ENCODE measurements at regions not wholly inside any gene's neighbourhood (a gene's known extent, or its start where the extent isn't known, plus 50 kb on each side); places are given as distances from the start of the nearest gene placed in this dataset.

DNA sequence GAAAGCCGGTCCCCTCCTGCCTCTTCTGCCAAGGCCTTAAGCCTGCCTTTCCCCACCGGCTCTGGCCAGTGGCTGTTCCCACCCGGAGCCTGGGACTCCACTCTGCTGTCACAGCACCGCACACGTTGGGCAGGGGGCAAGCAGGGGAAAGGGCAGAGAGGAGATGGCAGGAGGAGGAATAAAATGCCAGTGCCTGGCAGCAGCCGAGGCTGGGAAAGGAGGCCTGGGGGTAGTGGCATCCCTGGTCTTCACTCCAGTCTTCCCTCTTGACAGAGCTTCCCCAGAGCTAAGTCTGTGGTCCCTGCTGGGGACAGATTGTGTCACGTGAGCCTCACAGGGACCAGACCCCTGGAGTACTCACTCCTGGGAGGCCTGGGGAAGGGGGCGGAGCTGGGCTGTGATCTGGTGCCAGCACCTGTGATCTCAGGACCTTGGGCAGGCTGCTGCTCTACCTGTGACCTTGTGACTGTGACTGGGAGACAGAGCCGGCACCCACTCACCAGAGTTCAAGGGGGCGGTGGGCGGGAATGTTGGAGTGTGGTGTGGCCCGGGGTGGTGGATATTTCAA lies 97.2 kb upstream of the GSE1 start (continued):
- TF ChIP-seq, protein P1, sequence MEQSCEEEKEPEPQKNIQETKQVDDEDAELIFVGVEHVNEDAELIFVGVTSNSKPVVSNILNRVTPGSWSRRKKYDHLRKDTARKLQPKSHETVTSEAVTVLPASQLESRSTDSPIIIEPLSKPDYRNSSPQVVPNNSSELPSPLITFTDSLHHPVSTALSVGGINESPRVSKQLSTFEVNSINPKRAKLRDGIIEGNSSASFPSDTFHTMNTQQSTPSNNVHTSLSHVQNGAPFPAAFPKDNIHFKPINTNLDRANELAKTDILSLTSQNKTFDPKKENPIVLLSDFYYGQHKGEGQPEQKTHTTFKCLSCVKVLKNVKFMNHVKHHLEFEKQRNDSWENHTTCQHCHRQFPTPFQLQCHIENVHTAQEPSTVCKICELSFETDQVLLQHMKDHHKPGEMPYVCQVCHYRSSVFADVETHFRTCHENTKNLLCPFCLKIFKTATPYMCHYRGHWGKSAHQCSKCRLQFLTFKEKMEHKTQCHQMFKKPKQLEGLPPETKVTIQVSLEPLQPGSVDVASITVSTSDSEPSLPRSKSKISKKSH (CRISPR knock-in tag; IDR thresholded peaks at IDR 0.05; ENCODE audit: borderline replicate concordance), result peak; percentile 88
- TF ChIP-seq FLYWCH1 (CRISPR knock-in tag; IDR thresholded peaks at IDR 0.05), result no peak
- TF ChIP-seq, protein P2, sequence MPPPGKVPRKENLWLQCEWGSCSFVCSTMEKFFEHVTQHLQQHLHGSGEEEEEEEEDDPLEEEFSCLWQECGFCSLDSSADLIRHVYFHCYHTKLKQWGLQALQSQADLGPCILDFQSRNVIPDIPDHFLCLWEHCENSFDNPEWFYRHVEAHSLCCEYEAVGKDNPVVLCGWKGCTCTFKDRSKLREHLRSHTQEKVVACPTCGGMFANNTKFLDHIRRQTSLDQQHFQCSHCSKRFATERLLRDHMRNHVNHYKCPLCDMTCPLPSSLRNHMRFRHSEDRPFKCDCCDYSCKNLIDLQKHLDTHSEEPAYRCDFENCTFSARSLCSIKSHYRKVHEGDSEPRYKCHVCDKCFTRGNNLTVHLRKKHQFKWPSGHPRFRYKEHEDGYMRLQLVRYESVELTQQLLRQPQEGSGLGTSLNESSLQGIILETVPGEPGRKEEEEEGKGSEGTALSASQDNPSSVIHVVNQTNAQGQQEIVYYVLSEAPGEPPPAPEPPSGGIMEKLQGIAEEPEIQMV (CRISPR knock-in tag; IDR thresholded peaks at IDR 0.05; ENCODE audit: low read depth), result peak; percentile 72; the same call in 1 of the 2 replicates
- 0 out of 2 replicates have a peak, but pooled peaks have one; percentile 49 for TF ChIP-seq ZNF788 (CRISPR knock-in tag; IDR thresholded peaks at IDR 0.05; ENCODE audit: borderline replicate concordance)
- TF ChIP-seq ZNF256 (CRISPR knock-in tag; conservative IDR thresholded peaks at IDR 0.05), result no peak
- no peak for TF ChIP-seq ZNF530 (CRISPR knock-in tag; IDR thresholded peaks at IDR 0.05; ENCODE audit: low read depth)
- no peak for TF ChIP-seq ZNF251 (CRISPR knock-in tag; IDR thresholded peaks at IDR 0.05)
- TF ChIP-seq, protein P3, sequence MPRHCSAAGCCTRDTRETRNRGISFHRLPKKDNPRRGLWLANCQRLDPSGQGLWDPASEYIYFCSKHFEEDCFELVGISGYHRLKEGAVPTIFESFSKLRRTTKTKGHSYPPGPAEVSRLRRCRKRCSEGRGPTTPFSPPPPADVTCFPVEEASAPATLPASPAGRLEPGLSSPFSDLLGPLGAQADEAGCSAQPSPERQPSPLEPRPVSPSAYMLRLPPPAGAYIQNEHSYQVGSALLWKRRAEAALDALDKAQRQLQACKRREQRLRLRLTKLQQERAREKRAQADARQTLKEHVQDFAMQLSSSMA (CRISPR knock-in tag; IDR thresholded peaks at IDR 0.05), result no peak
- peak; percentile 44; the same call in 1 of the 2 replicates for TF ChIP-seq GATA4 (IDR thresholded peaks at IDR 0.05; ENCODE audit: borderline replicate concordance, low read depth)
- no peak; the same call in 1 of the 2 replicates for TF ChIP-seq KDM6A (CRISPR knock-in tag; IDR thresholded peaks at IDR 0.05; ENCODE audit: low read depth)
- peak; percentile 74 for TF ChIP-seq RBM22 (optimal IDR thresholded peaks at IDR 0.05; ENCODE audit: low read length)
- no peak for TF ChIP-seq MAFG (CRISPR knock-in tag; IDR thresholded peaks at IDR 0.05)
- TF ChIP-seq CENPX (CRISPR knock-in tag; IDR thresholded peaks at IDR 0.05), result no peak
- TF ChIP-seq ZNF75D (CRISPR knock-in tag; IDR thresholded peaks at IDR 0.05; ENCODE audit: borderline replicate concordance), result no peak
- TF ChIP-seq PAWR (CRISPR knock-in tag; IDR thresholded peaks at IDR 0.05; ENCODE audit: borderline replicate concordance), result no peak
- TF ChIP-seq ZIK1 (CRISPR knock-in tag; IDR thresholded peaks at IDR 0.05; ENCODE audit: borderline replicate concordance, low read depth), result peak; percentile 68; the same call in 1 of the 2 replicates
- TF ChIP-seq TEAD2 (CRISPR knock-in tag; IDR thresholded peaks at IDR 0.05), result no peak
- TF ChIP-seq, protein P4, sequence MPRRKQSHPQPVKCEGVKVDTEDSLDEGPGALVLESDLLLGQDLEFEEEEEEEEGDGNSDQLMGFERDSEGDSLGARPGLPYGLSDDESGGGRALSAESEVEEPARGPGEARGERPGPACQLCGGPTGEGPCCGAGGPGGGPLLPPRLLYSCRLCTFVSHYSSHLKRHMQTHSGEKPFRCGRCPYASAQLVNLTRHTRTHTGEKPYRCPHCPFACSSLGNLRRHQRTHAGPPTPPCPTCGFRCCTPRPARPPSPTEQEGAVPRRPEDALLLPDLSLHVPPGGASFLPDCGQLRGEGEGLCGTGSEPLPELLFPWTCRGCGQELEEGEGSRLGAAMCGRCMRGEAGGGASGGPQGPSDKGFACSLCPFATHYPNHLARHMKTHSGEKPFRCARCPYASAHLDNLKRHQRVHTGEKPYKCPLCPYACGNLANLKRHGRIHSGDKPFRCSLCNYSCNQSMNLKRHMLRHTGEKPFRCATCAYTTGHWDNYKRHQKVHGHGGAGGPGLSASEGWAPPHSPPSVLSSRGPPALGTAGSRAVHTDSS (CRISPR knock-in tag; conservative IDR thresholded peaks at IDR 0.05), result no peak
- no peak for TF ChIP-seq KDM1A (CRISPR knock-in tag; IDR thresholded peaks at IDR 0.05)
- TF ChIP-seq ZNF577 (CRISPR knock-in tag; IDR thresholded peaks at IDR 0.05; ENCODE audit: borderline replicate concordance, low read depth), result no peak
- TF ChIP-seq, protein P5, sequence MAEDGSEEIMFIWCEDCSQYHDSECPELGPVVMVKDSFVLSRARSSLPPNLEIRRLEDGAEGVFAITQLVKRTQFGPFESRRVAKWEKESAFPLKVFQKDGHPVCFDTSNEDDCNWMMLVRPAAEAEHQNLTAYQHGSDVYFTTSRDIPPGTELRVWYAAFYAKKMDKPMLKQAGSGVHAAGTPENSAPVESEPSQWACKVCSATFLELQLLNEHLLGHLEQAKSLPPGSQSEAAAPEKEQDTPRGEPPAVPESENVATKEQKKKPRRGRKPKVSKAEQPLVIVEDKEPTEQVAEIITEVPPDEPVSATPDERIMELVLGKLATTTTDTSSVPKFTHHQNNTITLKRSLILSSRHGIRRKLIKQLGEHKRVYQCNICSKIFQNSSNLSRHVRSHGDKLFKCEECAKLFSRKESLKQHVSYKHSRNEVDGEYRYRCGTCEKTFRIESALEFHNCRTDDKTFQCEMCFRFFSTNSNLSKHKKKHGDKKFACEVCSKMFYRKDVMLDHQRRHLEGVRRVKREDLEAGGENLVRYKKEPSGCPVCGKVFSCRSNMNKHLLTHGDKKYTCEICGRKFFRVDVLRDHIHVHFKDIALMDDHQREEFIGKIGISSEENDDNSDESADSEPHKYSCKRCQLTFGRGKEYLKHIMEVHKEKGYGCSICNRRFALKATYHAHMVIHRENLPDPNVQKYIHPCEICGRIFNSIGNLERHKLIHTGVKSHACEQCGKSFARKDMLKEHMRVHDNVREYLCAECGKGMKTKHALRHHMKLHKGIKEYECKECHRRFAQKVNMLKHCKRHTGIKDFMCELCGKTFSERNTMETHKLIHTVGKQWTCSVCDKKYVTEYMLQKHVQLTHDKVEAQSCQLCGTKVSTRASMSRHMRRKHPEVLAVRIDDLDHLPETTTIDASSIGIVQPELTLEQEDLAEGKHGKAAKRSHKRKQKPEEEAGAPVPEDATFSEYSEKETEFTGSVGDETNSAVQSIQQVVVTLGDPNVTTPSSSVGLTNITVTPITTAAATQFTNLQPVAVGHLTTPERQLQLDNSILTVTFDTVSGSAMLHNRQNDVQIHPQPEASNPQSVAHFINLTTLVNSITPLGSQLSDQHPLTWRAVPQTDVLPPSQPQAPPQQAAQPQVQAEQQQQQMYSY (CRISPR knock-in tag; IDR thresholded peaks at IDR 0.05), result no peak
- TF ChIP-seq ZNF629 (CRISPR knock-in tag; conservative IDR thresholded peaks at IDR 0.05), result peak; percentile 55; the same call in 1 of the 2 replicates
